CD4-positive, alpha-beta T cell (primary cell): ENCODE measurements at regions not wholly inside any gene's neighbourhood (a gene's known extent, or its start where the extent isn't known, plus 50 kb on each side); places are given as distances from the start of the nearest gene placed in this dataset.

Experiments
- ATAC-seq: fragments of 200-7000 bp; cut with Tn5 transposase; one replicate; pipeline ENCODE4 v1.10.0; 2022; ENCODE audit warnings: mild to moderate bottlenecking; ENCODE audit not compliant: poor library complexity
- CTCF ChIA-PET: fragments of 350-600 bp; sonication (Branson Sonifier 250); formaldehyde crosslinking; loops from one replicate; lab custom pipeline; 2021; ENCODE audit warnings: antibody characterized with exemption, inconsistent platforms; lab: Charles Lee
- POLR2A ChIA-PET: fragments of 350-600 bp; sonication (Branson Sonifier 250); formaldehyde crosslinking; loops from one replicate; lab custom pipeline; 2021; ENCODE audit warnings: antibody characterized with exemption, inconsistent platforms; lab: Charles Lee
- DNase-seq, 14 experiments: peaks; one replicate each; pipeline ENCODE4 v3.0.0-alpha.2; 2013 to 2020; ENCODE audit warnings: mixed read lengths in 2 of 14
- H3K27ac ChIP-seq, 2 donors: one replicate each; pipeline versions ENCODE4 v1.5.1 to v1.7.0; 2013; ENCODE audit warnings: low read length in 2 of 2, low read depth in 1 of 2, mild to moderate bottlenecking in 1 of 2
- H3K27me3 ChIP-seq, 2 experiments: 1 replicate in 1 of 2; 2 replicates in 1 of 2; pipeline versions ENCODE4 v1.6.1 to v1.7.0; 2013; ENCODE audit warnings: low read length in 2 of 2, control low read depth in 1 of 2, mild to moderate bottlenecking in 1 of 2, moderate library complexity in 1 of 2; ENCODE audit not compliant: insufficient read depth in 2 of 2, control insufficient read depth in 1 of 2
- H3K36me3 ChIP-seq: one replicate; pipeline ENCODE4 v1.6.1; 2013; ENCODE audit warnings: low read length, control low read depth; ENCODE audit not compliant: insufficient read depth
- H3K4me1 ChIP-seq: one replicate; pipeline ENCODE4 v1.6.1; 2013; ENCODE audit warnings: low read length, control low read depth; ENCODE audit not compliant: insufficient read depth
- H3K4me3 ChIP-seq: one replicate; pipeline ENCODE4 v1.5.1; 2013; ENCODE audit warnings: mild to moderate bottlenecking, low read length, moderate library complexity
- H3K9me3 ChIP-seq, 2 experiments: 1 replicate in 1 of 2; 2 replicates in 1 of 2; pipeline versions ENCODE4 v1.6.1 to v1.7.0; 2013; ENCODE audit warnings: low read length in 2 of 2, mild to moderate bottlenecking in 2 of 2, control low read depth in 1 of 2, moderate library complexity in 1 of 2; ENCODE audit not compliant: control insufficient read depth in 1 of 2, insufficient read depth in 1 of 2
- H3K27ac Mint-ChIP-seq: one replicate; pipeline ENCODE4 v1.8.0; 2020; ENCODE audit warnings: mixed read lengths
- H3K27me3 Mint-ChIP-seq: one replicate; pipeline ENCODE4 v1.8.0; 2021; ENCODE audit warnings: mixed read lengths
- H3K36me3 Mint-ChIP-seq: one replicate; pipeline ENCODE4 v1.8.0; 2021; ENCODE audit warnings: low read depth, mixed read lengths
- H3K4me1 Mint-ChIP-seq: one replicate; pipeline ENCODE4 v1.8.0; 2021; ENCODE audit warnings: low read depth, mixed read lengths
- H3K4me3 Mint-ChIP-seq: one replicate; pipeline ENCODE4 v1.8.0; 2020; ENCODE audit warnings: mild to moderate bottlenecking, mixed read lengths
- H3K9me3 Mint-ChIP-seq: one replicate; pipeline ENCODE4 v1.8.0; 2020; ENCODE audit warnings: mixed read lengths
- CTCF ChIP-seq: fragments of 200-600 bp; IDR thresholded peaks from one replicate; pipeline ENCODE4 v1.8.0; 2022; ENCODE audit warnings: antibody characterized with exemption, mild to moderate bottlenecking
- intact Hi-C, 2 experiments: fragments of 100-400 bp; cut with DNase I in 1 of 2; cut with micrococcal nuclease in 1 of 2; formaldehyde crosslinking; loops; one replicate each; pipeline versions ENCODE4 v1.15.1 to v1.9.0; 2023 to 2025; cut with DNase I, micrococcal nuclease

GRCh38 chr1:18561967-18562366 is 68.7 kb upstream of the PAX7 start:
- Histone ChIP-seq H3K9me3 (peaks cover 0 to 12% of the 10 kb centered on the region in 2 experiments), H3K4me3 (no peak overlapping the region), H3K36me3 (no peaks in the 10 kb centered on the region), H3K4me1 (peaks cover 5% of the 10 kb centered on the region), H3K27me3 (peaks cover 14 to 24% of the 10 kb centered on the region in 2 experiments), H3K27ac (no peak overlapping the region)
- H3K4me3 Mint-ChIP-seq = no peak overlapping the region
- intact Hi-C loops = no loop called here
- ChIA-PET POLR2A (no interaction called here), CTCF (no interaction called here)
- no peak for DNase-seq
- ATAC-seq = no peak
- H3K4me1 Mint-ChIP-seq = peaks cover 9% of the 10 kb centered on the region
- H3K9me3 Mint-ChIP-seq = no peaks in the 10 kb centered on the region
- TF ChIP-seq CTCF = no peak
- H3K36me3 Mint-ChIP-seq = no peaks in the 10 kb centered on the region
- no peak overlapping the region for H3K27ac Mint-ChIP-seq
- H3K27me3 Mint-ChIP-seq = peaks cover 81% of the 10 kb centered on the region

GRCh38 chr1:18564676-18565075 is 66.0 kb upstream of the PAX7 start:
- no peaks in the 10 kb centered on the region for H3K36me3 ChIP-seq
- Mint-ChIP-seq H3K27ac (no peak overlapping the region), H3K27me3 (peaks cover 76% of the 10 kb centered on the region), H3K36me3 (no peaks in the 10 kb centered on the region), H3K9me3 (no peaks in the 10 kb centered on the region), H3K4me3 (no peak overlapping the region), H3K4me1 (no peaks in the 10 kb centered on the region)
- peaks cover 0 to 17% of the 10 kb centered on the region in 2 experiments for H3K9me3 ChIP-seq
- ATAC-seq (no peak), DNase-seq (no peak)
- no peak overlapping the region for H3K4me3 ChIP-seq
- H3K4me1 ChIP-seq = no peaks in the 10 kb centered on the region
- intact Hi-C loops = no loop called here
- CTCF ChIA-PET = interaction anchor here (1.2 kb wide), 1 partner anchor 18 kb away, joined by 3 read pairs; no protein-coding TSS in a partner anchor
- H3K27ac ChIP-seq = no peak overlapping the region
- H3K27me3 ChIP-seq = peaks cover 13 to 14% of the 10 kb centered on the region in 2 experiments
- POLR2A ChIA-PET = no interaction called here
- TF ChIP-seq CTCF = no peak

GRCh38 chr1:18565321-18565720 is 65.3 kb upstream of the PAX7 start:
- no peak for ATAC-seq
- Histone ChIP-seq H3K36me3 (no peaks in the 10 kb centered on the region), H3K4me3 (no peak overlapping the region), H3K9me3 (peaks cover 0 to 17% of the 10 kb centered on the region in 2 experiments), H3K4me1 (no peaks in the 10 kb centered on the region), H3K27ac (no peak overlapping the region), H3K27me3 (peaks cover 10 to 14% of the 10 kb centered on the region in 2 experiments)
- Mint-ChIP-seq H3K36me3 (no peaks in the 10 kb centered on the region), H3K9me3 (no peaks in the 10 kb centered on the region), H3K4me3 (no peak overlapping the region), H3K27me3 (peaks cover 77% of the 10 kb centered on the region), H3K4me1 (no peaks in the 10 kb centered on the region), H3K27ac (no peak overlapping the region)
- no peak for DNase-seq
- intact Hi-C loops = no loop called here
- no peak for TF ChIP-seq CTCF
- ChIA-PET POLR2A (no interaction called here), CTCF (interaction anchor here (1.2 kb wide), 1 partner anchor 17 kb away, joined by 3 read pairs; no protein-coding TSS in a partner anchor)
